Activated T-helper 17 cell treated with anti-CD3 and anti-CD28 coated beads, Interleukin-2, amount 50 U/mL, for 72 hours (primary cell): ENCODE measurements at regions not wholly inside any gene's neighbourhood (a gene's known extent, or its start where the extent isn't known, plus 50 kb on each side); places are given as distances from the start of the nearest gene placed in this dataset.
A peak's percentile ranks its signal among the peaks of the same experiment; 100 is the strongest.

Source experiments
- ATAC-seq: fragments of 150-1000 bp; cut with Tn5 transposase; replicated peaks from 2 replicates; pipeline ENCODE4 v1.10.0; 2021; ENCODE audit warnings: mild to moderate bottlenecking, moderate library complexity
- H3K27ac Mint-ChIP-seq: one replicate; pipeline ENCODE4 v1.8.0; 2022; ENCODE audit warnings: mixed read lengths
- H3K27me3 Mint-ChIP-seq: one replicate; pipeline ENCODE4 v1.8.0; 2022; ENCODE audit warnings: mixed read lengths
- H3K36me3 Mint-ChIP-seq: one replicate; pipeline ENCODE4 v1.8.0; 2022; ENCODE audit warnings: low read depth, mild to moderate bottlenecking, mixed read lengths
- H3K4me1 Mint-ChIP-seq: one replicate; pipeline ENCODE4 v1.8.0; 2022; ENCODE audit warnings: mixed read lengths
- H3K4me3 Mint-ChIP-seq: one replicate; pipeline ENCODE4 v1.8.0; 2022; ENCODE audit warnings: mild to moderate bottlenecking, mixed read lengths
- H3K9me3 Mint-ChIP-seq: one replicate; pipeline ENCODE4 v1.8.0; 2022; ENCODE audit warnings: mixed read lengths

GRCh38 chr1:185681034-185681633, 53.1 kb upstream of the HMCN1 start:
- H3K27me3 Mint-ChIP-seq, result no peaks in the 10 kb centered on the region
- peak; percentile 75 for ATAC-seq
- H3K4me1 Mint-ChIP-seq, result peaks cover 14% of the 10 kb centered on the region
- H3K9me3 Mint-ChIP-seq, result no peaks in the 10 kb centered on the region
- peak overlapping the region; percentile 26 for H3K4me3 Mint-ChIP-seq
- no peaks in the 10 kb centered on the region for H3K36me3 Mint-ChIP-seq
- peak overlapping the region; percentile 2 for H3K27ac Mint-ChIP-seq

- peak; percentile 63 for ATAC-seq
- no peaks in the 10 kb centered on the region for H3K36me3 Mint-ChIP-seq
- H3K27me3 Mint-ChIP-seq, result no peaks in the 10 kb centered on the region
- H3K9me3 Mint-ChIP-seq, result no peaks in the 10 kb centered on the region
- peak overlapping the region; percentile 26 for H3K4me3 Mint-ChIP-seq
- peaks cover 14% of the 10 kb centered on the region for H3K4me1 Mint-ChIP-seq
- peak overlapping the region; percentile 2 for H3K27ac Mint-ChIP-seq
These were observed 53.7 kb upstream of the HMCN1 start for GRCh38 chr1:185680453-185680852.

GRCh38 chr1:185679220-185679619, 55.0 kb upstream of the HMCN1 start:
- H3K9me3 Mint-ChIP-seq, result no peaks in the 10 kb centered on the region
- H3K4me1 Mint-ChIP-seq, result peaks cover 18% of the 10 kb centered on the region
- ATAC-seq, result no peak
- no peaks in the 10 kb centered on the region for H3K36me3 Mint-ChIP-seq
- H3K27me3 Mint-ChIP-seq, result no peaks in the 10 kb centered on the region
- peak overlapping the region; percentile 2 for H3K27ac Mint-ChIP-seq
- H3K4me3 Mint-ChIP-seq, result peak overlapping the region; percentile 26

GRCh38 chr1:185676969-185677368, 57.2 kb upstream of the HMCN1 start:
- Mint-ChIP-seq H3K9me3 (no peaks in the 10 kb centered on the region), H3K36me3 (no peaks in the 10 kb centered on the region), H3K27ac (no peak overlapping the region)

GRCh38 chr1:185674201-185674600, 60.0 kb upstream of the HMCN1 start:
- Mint-ChIP-seq H3K4me1 (peaks cover 11% of the 10 kb centered on the region), H3K9me3 (no peaks in the 10 kb centered on the region), H3K27ac (peak overlapping the region; percentile 26), H3K27me3 (no peaks in the 10 kb centered on the region), H3K36me3 (no peaks in the 10 kb centered on the region), H3K4me3 (peak overlapping the region; percentile 57)
- ATAC-seq, result peak; percentile 46

More at GRCh38 chr1:185676969-185677368, 57.2 kb upstream of the HMCN1 start:
- Mint-ChIP-seq H3K4me3 (no peak overlapping the region), H3K27me3 (no peaks in the 10 kb centered on the region), H3K4me1 (peaks cover 26% of the 10 kb centered on the region)
- no peak for ATAC-seq

GRCh38 chr1:185672719-185673360, 61.4 kb upstream of the HMCN1 start:
- no peak for ATAC-seq
- H3K4me1 Mint-ChIP-seq, result peaks cover 11% of the 10 kb centered on the region
- no peak overlapping the region for H3K27ac Mint-ChIP-seq
- no peaks in the 10 kb centered on the region for H3K27me3 Mint-ChIP-seq
- no peaks in the 10 kb centered on the region for H3K9me3 Mint-ChIP-seq
- no peaks in the 10 kb centered on the region for H3K36me3 Mint-ChIP-seq
- H3K4me3 Mint-ChIP-seq, result peak overlapping the region; percentile 27

- no peak overlapping the region for H3K4me3 Mint-ChIP-seq
- H3K9me3 Mint-ChIP-seq, result no peaks in the 10 kb centered on the region
- H3K27ac Mint-ChIP-seq, result no peak overlapping the region
- H3K36me3 Mint-ChIP-seq, result no peaks in the 10 kb centered on the region
- H3K4me1 Mint-ChIP-seq, result peaks cover 11% of the 10 kb centered on the region
- no peaks in the 10 kb centered on the region for H3K27me3 Mint-ChIP-seq
- ATAC-seq, result peak; percentile 74
These were observed 64.0 kb upstream of the HMCN1 start for GRCh38 chr1:185670187-185670627.

GRCh38 chr1:185668013-185668412, 66.2 kb upstream of the HMCN1 start:
- H3K4me1 Mint-ChIP-seq, result peaks cover under 1% of the 10 kb centered on the region
- no peaks in the 10 kb centered on the region for H3K9me3 Mint-ChIP-seq
- H3K27me3 Mint-ChIP-seq, result no peaks in the 10 kb centered on the region
- no peaks in the 10 kb centered on the region for H3K36me3 Mint-ChIP-seq
- no peak overlapping the region for H3K27ac Mint-ChIP-seq
- ATAC-seq, result no peak
- H3K4me3 Mint-ChIP-seq, result no peak overlapping the region

GRCh38 chr1:185666582-185666981, 67.6 kb upstream of the HMCN1 start:
- H3K36me3 Mint-ChIP-seq, result no peaks in the 10 kb centered on the region
- H3K9me3 Mint-ChIP-seq, result no peaks in the 10 kb centered on the region
- H3K27ac Mint-ChIP-seq, result no peak overlapping the region
- H3K4me1 Mint-ChIP-seq, result no peaks in the 10 kb centered on the region
- no peak overlapping the region for H3K4me3 Mint-ChIP-seq
- no peak for ATAC-seq
- no peaks in the 10 kb centered on the region for H3K27me3 Mint-ChIP-seq

GRCh38 chr1:185663771-185664296, 70.4 kb upstream of the HMCN1 start:
- H3K4me3 Mint-ChIP-seq, result no peak overlapping the region
- peak; percentile 88 for ATAC-seq
- H3K4me1 Mint-ChIP-seq, result no peaks in the 10 kb centered on the region
- H3K27me3 Mint-ChIP-seq, result no peaks in the 10 kb centered on the region
- H3K27ac Mint-ChIP-seq, result peak overlapping the region; percentile 25
- H3K36me3 Mint-ChIP-seq, result no peaks in the 10 kb centered on the region
- H3K9me3 Mint-ChIP-seq, result no peaks in the 10 kb centered on the region

- Mint-ChIP-seq H3K9me3 (no peaks in the 10 kb centered on the region), H3K27ac (peak overlapping the region; percentile 25), H3K27me3 (no peaks in the 10 kb centered on the region), H3K36me3 (no peaks in the 10 kb centered on the region), H3K4me1 (no peaks in the 10 kb centered on the region), H3K4me3 (no peak overlapping the region)
- ATAC-seq, result peak; percentile 18
These were observed 70.9 kb upstream of the HMCN1 start for GRCh38 chr1:185663332-185663731.

GRCh38 chr1:185661971-185662370, 72.2 kb upstream of the HMCN1 start:
- Mint-ChIP-seq H3K36me3 (no peaks in the 10 kb centered on the region), H3K27me3 (no peaks in the 10 kb centered on the region), H3K27ac (no peak overlapping the region), H3K4me3 (no peak overlapping the region), H3K9me3 (peaks cover 4% of the 10 kb centered on the region), H3K4me1 (peaks cover 5% of the 10 kb centered on the region)
- ATAC-seq, result no peak

GRCh38 chr1:185656663-185657062, 77.5 kb upstream of the HMCN1 start:
- Mint-ChIP-seq H3K36me3 (no peaks in the 10 kb centered on the region), H3K9me3 (peaks cover 4% of the 10 kb centered on the region), H3K4me1 (peaks cover 5% of the 10 kb centered on the region), H3K4me3 (no peak overlapping the region), H3K27ac (no peak overlapping the region), H3K27me3 (no peaks in the 10 kb centered on the region)
- no peak for ATAC-seq

GRCh38 chr1:185654952-185655314, 79.3 kb upstream of the HMCN1 start:
- H3K4me3 Mint-ChIP-seq, result no peak overlapping the region

GRCh38 chr1:185654199-185654951, 79.8 kb upstream of the HMCN1 start:
- Mint-ChIP-seq H3K27me3 (no peaks in the 10 kb centered on the region), H3K36me3 (no peaks in the 10 kb centered on the region), H3K9me3 (peaks cover 4% of the 10 kb centered on the region), H3K4me1 (peaks cover 5% of the 10 kb centered on the region), H3K4me3 (no peak overlapping the region), H3K27ac (no peak overlapping the region)
- ATAC-seq, result no peak

More at GRCh38 chr1:185654952-185655314, 79.3 kb upstream of the HMCN1 start:
- Mint-ChIP-seq H3K4me1 (peaks cover 5% of the 10 kb centered on the region), H3K27ac (no peak overlapping the region), H3K9me3 (peaks cover 4% of the 10 kb centered on the region), H3K36me3 (no peaks in the 10 kb centered on the region), H3K27me3 (no peaks in the 10 kb centered on the region)
- no peak for ATAC-seq
